KMS-11 (cell line): ENCODE measurements at regions not wholly inside any gene's neighbourhood (a gene's known extent, or its start where the extent isn't known, plus 50 kb on each side); places are given as distances from the start of the nearest gene placed in this dataset.

ENCODE experiments used
- H2AFZ ChIP-seq: fragments of 200-600 bp; sonication (generic); 2 replicates; pipeline ENCODE4 v1.6.1; 2016; ENCODE audit warnings: antibody characterized with exemption, mixed run types, low read depth
- H3K27ac ChIP-seq: fragments of 200-600 bp; sonication (generic); 2 replicates; pipeline ENCODE4 v1.6.1; 2016; ENCODE audit warnings: mild to moderate bottlenecking, mixed run types
- H3K27me3 ChIP-seq: fragments of 200-600 bp; sonication (generic); 2 replicates; pipeline ENCODE4 v1.6.1; 2017; ENCODE audit warnings: mild to moderate bottlenecking, low read depth, mixed run types, moderate library complexity; ENCODE audit not compliant: insufficient read depth
- H3K36me3 ChIP-seq: fragments of 200-600 bp; sonication (generic); 2 replicates; pipeline ENCODE4 v1.6.1; 2017; ENCODE audit warnings: mild to moderate bottlenecking, mixed run types; ENCODE audit not compliant: insufficient read depth
- H3K4me1 ChIP-seq: fragments of 200-600 bp; sonication (generic); 2 replicates; pipeline ENCODE4 v1.6.1; 2016; ENCODE audit warnings: mild to moderate bottlenecking, low read depth, mixed run types; ENCODE audit not compliant: poor library complexity, severe bottlenecking
- H3K4me2 ChIP-seq: fragments of 200-600 bp; sonication (generic); 2 replicates; pipeline ENCODE4 v1.7.0; 2016; ENCODE audit warnings: mild to moderate bottlenecking, mixed run types
- H3K4me3 ChIP-seq: fragments of 200-600 bp; sonication (generic); IDR thresholded peaks from 2 replicates; pipeline ENCODE4 v1.6.1; 2017; ENCODE audit warnings: low read depth, low read length, mixed read lengths; ENCODE audit not compliant: insufficient read depth
- H3K79me2 ChIP-seq: fragments of 200-600 bp; sonication (generic); 2 replicates; pipeline ENCODE4 v1.6.1; 2016; ENCODE audit warnings: low read depth, mixed run types; ENCODE audit not compliant: insufficient read depth
- H3K9ac ChIP-seq: fragments of 200-600 bp; sonication (generic); 2 replicates; pipeline ENCODE4 v1.6.1; 2016; ENCODE audit warnings: mild to moderate bottlenecking, mixed run types
- H4K20me1 ChIP-seq: fragments of 200-600 bp; sonication (generic); 2 replicates; pipeline ENCODE4 v1.6.1; 2016; ENCODE audit warnings: mild to moderate bottlenecking, mixed run types; ENCODE audit not compliant: insufficient read depth
- CTCF ChIP-seq: fragments of 200-600 bp; sonication (generic); conservative IDR thresholded peaks from 2 replicates; pipeline ENCODE4 v1.6.1; 2017; ENCODE audit warnings: low read depth, mild to moderate bottlenecking, antibody characterized with exemption, low read length, moderate library complexity, mixed read lengths

- Histone ChIP-seq H3K4me2 (no peak overlapping the region), H3K4me1 (no peaks in the 10 kb centered on the region), H3K27me3 (no peaks in the 10 kb centered on the region), H3K36me3 (no peaks in the 10 kb centered on the region), H4K20me1 (no peaks in the 10 kb centered on the region), H2AFZ (no peak overlapping the region), H3K27ac (no peak overlapping the region), H3K4me3 (no peak overlapping the region), H3K9ac (no peak overlapping the region), H3K79me2 (no peaks in the 10 kb centered on the region)
- TF ChIP-seq CTCF: no peak
Observed at GRCh38 chr12:115683240-115683780, 594.2 kb downstream of the MED13L start.

GRCh38 chr12:115680967-115681366 is 596.5 kb downstream of the MED13L start:
- H4K20me1 ChIP-seq: no peaks in the 10 kb centered on the region
- no peak overlapping the region for H3K4me2 ChIP-seq
- TF ChIP-seq CTCF: no peak
- H2AFZ ChIP-seq: no peak overlapping the region
- H3K79me2 ChIP-seq: no peaks in the 10 kb centered on the region
- H3K9ac ChIP-seq: no peak overlapping the region
- H3K4me3 ChIP-seq: no peak overlapping the region
- H3K27ac ChIP-seq: no peak overlapping the region
- no peaks in the 10 kb centered on the region for H3K36me3 ChIP-seq
- no peaks in the 10 kb centered on the region for H3K27me3 ChIP-seq
- no peaks in the 10 kb centered on the region for H3K4me1 ChIP-seq

- Histone ChIP-seq H3K79me2 (no peaks in the 10 kb centered on the region), H3K27me3 (no peaks in the 10 kb centered on the region), H3K27ac (no peak overlapping the region), H3K4me2 (no peak overlapping the region), H4K20me1 (no peaks in the 10 kb centered on the region), H2AFZ (no peak overlapping the region), H3K9ac (no peak overlapping the region), H3K4me1 (no peaks in the 10 kb centered on the region), H3K36me3 (no peaks in the 10 kb centered on the region), H3K4me3 (no peak overlapping the region)
- TF ChIP-seq CTCF: no peak
Observed at GRCh38 chr12:115672506-115673080, 604.9 kb downstream of the MED13L start.

GRCh38 chr12:115672086-115672485 is 605.4 kb downstream of the MED13L start:
- Histone ChIP-seq H2AFZ (no peak overlapping the region), H3K4me1 (no peaks in the 10 kb centered on the region), H3K4me2 (no peak overlapping the region), H3K36me3 (no peaks in the 10 kb centered on the region), H4K20me1 (no peaks in the 10 kb centered on the region), H3K9ac (no peak overlapping the region), H3K79me2 (no peaks in the 10 kb centered on the region), H3K4me3 (no peak overlapping the region), H3K27ac (no peak overlapping the region), H3K27me3 (no peaks in the 10 kb centered on the region)
- TF ChIP-seq CTCF: no peak
